ENCODE measurements at regions not wholly inside any gene's neighbourhood (a gene's known extent, or its start where the extent isn't known, plus 50 kb on each side); places are given as distances from the start of the nearest gene placed in this dataset.

DNA sequence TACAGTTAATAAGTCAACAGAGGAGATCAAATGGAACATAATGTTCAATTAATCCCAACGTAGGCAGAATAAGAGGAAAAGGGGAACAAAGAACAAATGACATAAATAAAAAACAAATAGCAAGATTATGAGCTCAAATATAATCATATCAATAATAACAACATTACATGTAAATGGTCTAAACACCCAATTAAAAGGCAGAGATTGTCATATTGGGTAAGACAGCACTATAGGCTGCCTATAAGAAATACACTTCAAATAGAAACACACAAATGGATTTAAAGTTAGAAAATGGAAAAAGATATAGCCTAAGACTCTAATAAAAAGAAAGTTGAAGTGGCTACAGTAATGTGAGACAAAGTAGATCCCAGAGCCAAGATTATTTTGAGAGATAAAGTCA, 126.4 kb upstream of the PTER start:
- Histone ChIP-seq H4K91ac (ENCODE audit: insufficient read depth, low read depth, low read length) (no peak overlapping the region), H3K4ac (ENCODE audit: low read depth, low read length) (no peak overlapping the region), H3K36me3 (ENCODE audit: control insufficient read depth, insufficient read depth, low read length) (no peaks in the 10 kb centered on the region), H3K27me3 (ENCODE audit: control insufficient read depth, insufficient read depth, low read length) (no peaks in the 10 kb centered on the region), H3K9me3 (ENCODE audit: control insufficient read depth, insufficient read depth, low read length) (peaks cover 9% of the 10 kb centered on the region), H3K79me1 (ENCODE audit: low read depth in 1 of 2, low read length in 2 of 2) (no peaks in the 10 kb centered on the region), H3K4me3 (ENCODE audit: insufficient read depth, low read depth, low read length) (no peak overlapping the region), H4K5ac (ENCODE audit: low read depth, low read length) (no peak overlapping the region), H3K23ac (ENCODE audit: low read depth, low read length) (no peak overlapping the region), H2BK15ac (ENCODE audit: low read depth, low read length) (no peak overlapping the region), H2AK9ac (replicated peaks; ENCODE audit: low read depth, low read length, poor library complexity) (no peak overlapping the region), H4K20me1 (ENCODE audit: insufficient read depth, low read length) (no peaks in the 10 kb centered on the region), H3K18ac (ENCODE audit: low read depth, low read length) (no peak overlapping the region), H3K27ac (ENCODE audit: insufficient read depth, low read length) (no peak overlapping the region), H3K56ac (ENCODE audit: extremely low read depth, insufficient read depth, low read length) (no peak overlapping the region), H4K8ac (ENCODE audit: low read depth in 2 of 2, low read length in 2 of 2) (no peak overlapping the region), H2BK120ac (ENCODE audit: low read depth, low read length) (no peak overlapping the region), H3K4me2 (ENCODE audit: low read depth, low read length) (no peak overlapping the region), H3K14ac (replicated peaks; ENCODE audit: low read depth, low read length) (no peak overlapping the region), H2BK20ac (ENCODE audit: low read depth, low read length) (no peak overlapping the region), H3K9me1 (ENCODE audit: insufficient read depth, low read length) (no peaks in the 10 kb centered on the region), H3K4me1 (ENCODE audit: control insufficient read depth, insufficient read depth, low read length) (no peaks in the 10 kb centered on the region), H2BK5ac (ENCODE audit: low read depth, low read length, poor library complexity, severe bottlenecking) (no peak overlapping the region), H3K9ac (ENCODE audit: low read depth, low read length) (no peak overlapping the region), H2AK5ac (ENCODE audit: low read depth, low read length) (no peak overlapping the region), H2AFZ (replicated peaks; ENCODE audit: low read length, poor library complexity) (no peak overlapping the region)
- ATAC-seq (ENCODE audit: low read depth) (no peak), DNase-seq (no peak)
- BruUV-seq (replicated peaks): no TSS peak
- no peak for TF ChIP-seq BHLHE40 (IDR thresholded peaks at IDR 0.05; ENCODE audit: low read depth, low read length)
- TF ChIP-seq FOS (IDR thresholded peaks at IDR 0.05; ENCODE audit: low read depth, low read length): no peak
- no peak for TF ChIP-seq MAFK (IDR thresholded peaks at IDR 0.05; ENCODE audit: low read depth, low read length)
- TF ChIP-seq MAZ (IDR thresholded peaks at IDR 0.05; ENCODE audit: borderline replicate concordance, low read depth, low read length): no peak
- TF ChIP-seq RAD21 (IDR thresholded peaks at IDR 0.05; ENCODE audit: low read length): no peak
- no peak for TF ChIP-seq POLR2A (IDR thresholded peaks at IDR 0.05; ENCODE audit: low read depth, low read length)
- TF ChIP-seq RCOR1 (IDR thresholded peaks at IDR 0.05; ENCODE audit: insufficient replicate concordance, low read length): no peak
- TF ChIP-seq CHD1 (IDR thresholded peaks at IDR 0.05; ENCODE audit: low read depth, low read length): no peak
- no peak for TF ChIP-seq CEBPB (IDR thresholded peaks at IDR 0.05; ENCODE audit: low read depth, low read length)
- intact Hi-C loops (cut with micrococcal nuclease): no loop called here
- ChIA-PET CTCF (no interaction called here), POLR2A (ENCODE audit: unreplicated experiment) (no interaction called here)
- WGBS, 2 experiments (ENCODE audit: extremely low coverage in 2 of 2, insufficient read length in 1 of 2): no CpG with 5 or more reads among the region's 1 CpG
- dilution Hi-C loops (cut with HindIII; ENCODE audit: low sequenced_read_pairs, unreplicated experiment): no loop called here
- in situ Hi-C loops (cut with MboI; ENCODE audit: low sequenced_read_pairs): no loop called here

Data from IMR-90 (cell line).